Hippocampal formation (tissue), 2 donors: ENCODE measurements at regions not wholly inside any gene's neighbourhood (a gene's known extent, or its start where the extent isn't known, plus 50 kb on each side); places are given as distances from the start of the nearest gene placed in this dataset.

Experiments used
- DNase-seq, 2 donors: peaks; one replicate each; lab custom pipeline; 2025; lab: John Stamatoyannopoulos, UW

DNA sequence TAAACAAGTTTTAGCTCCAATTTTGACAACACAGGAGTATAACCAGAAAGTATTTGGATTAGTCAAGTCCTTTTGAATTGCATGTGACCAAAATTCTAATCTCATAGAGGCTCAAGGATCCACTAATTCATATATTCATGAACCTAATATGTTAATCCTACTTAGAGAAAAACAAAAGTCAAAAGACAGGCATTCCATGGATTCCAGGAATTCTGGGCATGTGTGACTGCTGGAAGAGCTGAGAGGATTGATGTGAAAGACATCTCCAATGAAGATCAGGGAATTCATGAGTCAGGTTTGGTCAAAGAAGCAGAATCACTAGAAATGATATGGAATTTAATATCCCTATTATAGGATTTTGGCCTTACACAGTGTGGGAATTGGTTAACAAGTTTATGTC is 1494.6 kb upstream of the DDX18 start:
- no peak for DNase-seq

DNA sequence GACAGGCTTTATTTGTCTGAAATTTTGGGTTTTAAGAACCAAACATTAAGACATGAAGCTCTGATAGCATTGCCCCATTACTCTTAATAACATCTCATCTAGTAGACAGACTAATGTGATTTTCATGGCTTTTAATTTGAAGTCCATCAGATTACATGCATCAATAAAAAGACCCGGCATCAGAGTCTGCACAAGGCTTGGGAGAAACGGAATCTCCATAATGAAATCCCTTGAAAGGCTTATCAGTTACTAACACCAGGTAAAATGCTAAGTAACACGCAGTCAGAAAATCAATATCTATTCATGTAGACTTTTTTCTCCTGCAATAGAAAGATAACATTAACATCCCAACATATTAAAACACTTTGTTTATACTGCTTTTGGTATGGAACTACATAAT is 1485.2 kb upstream of the DDX18 start:
- no peak for DNase-seq

DNA sequence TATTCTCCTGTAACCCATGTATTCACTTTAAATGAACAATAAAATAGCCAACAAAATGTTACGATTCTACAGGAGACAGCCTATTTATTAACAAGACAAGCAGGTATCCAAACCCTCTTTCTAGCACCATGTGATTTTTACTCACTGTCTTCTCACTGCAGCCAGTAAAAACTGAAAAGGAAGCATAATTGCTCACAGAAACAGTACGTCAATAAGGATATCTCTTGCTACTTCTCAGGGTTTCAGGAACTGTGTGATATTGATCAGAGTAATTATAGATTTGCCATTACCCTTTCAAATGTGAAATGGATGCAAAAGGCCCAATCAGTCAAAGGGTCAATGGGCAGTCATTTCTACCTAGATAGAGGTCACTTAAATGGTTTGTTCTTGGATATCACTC is 1473.8 kb upstream of the DDX18 start:
- DNase-seq, result no peak

DNA sequence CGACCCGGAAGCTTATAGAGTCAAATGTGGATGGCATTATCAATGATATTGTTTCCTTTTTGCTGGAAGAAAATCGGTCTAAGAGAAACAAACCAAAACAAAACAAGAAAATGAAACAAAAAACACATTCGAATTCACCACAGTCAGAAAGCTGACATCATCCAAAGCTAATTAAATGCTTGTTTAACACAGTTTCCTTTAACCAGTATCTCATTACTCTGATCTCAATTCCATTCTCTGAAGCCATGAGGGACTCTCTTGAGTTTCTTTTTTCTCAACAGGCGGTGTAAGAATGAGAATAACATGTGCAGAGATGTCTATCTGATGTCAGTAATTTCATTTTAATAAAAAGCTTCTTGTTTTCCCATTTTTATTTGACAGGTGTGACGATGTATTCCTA is 1448.3 kb upstream of the DDX18 start:
- no peak for DNase-seq

DNA sequence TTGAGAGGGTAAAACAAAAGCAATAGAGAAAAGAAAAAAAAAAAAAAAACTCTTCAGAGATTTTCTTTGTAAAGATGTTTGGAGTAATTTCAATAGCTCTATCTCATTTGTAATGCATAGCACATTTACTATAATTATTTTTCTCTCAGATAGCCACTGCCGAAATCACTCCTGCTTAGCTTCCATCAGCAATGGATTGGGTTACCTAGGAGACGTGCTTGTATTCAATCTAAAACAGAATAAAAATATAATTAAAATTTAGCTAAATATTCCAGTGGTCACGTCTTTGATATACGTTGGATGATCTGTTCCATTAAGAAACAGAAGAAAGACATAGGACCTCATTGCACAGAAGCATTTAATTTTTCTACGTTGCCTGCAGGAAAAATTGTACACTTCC is 1435.7 kb upstream of the DDX18 start:
- no peak for DNase-seq

DNA sequence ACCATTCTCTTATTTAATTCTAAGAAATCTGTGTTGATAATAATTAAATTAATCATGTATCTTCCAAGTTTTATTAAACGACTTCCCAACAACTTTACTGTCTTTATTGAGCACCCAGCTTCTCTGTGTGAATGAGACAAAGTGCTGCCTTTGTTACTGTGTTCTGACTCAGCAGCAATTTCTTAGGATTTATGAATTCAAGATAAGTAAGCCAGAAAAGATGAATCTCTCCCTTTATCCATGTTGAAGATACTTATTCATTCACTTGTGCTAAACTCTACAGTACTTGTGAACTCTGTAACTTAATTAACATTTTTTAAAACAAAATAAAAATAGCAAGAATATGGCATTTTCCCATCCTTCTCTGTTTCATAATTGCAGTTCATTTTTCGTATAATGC is 1403.3 kb upstream of the DDX18 start:
- DNase-seq, result no peak

DNA sequence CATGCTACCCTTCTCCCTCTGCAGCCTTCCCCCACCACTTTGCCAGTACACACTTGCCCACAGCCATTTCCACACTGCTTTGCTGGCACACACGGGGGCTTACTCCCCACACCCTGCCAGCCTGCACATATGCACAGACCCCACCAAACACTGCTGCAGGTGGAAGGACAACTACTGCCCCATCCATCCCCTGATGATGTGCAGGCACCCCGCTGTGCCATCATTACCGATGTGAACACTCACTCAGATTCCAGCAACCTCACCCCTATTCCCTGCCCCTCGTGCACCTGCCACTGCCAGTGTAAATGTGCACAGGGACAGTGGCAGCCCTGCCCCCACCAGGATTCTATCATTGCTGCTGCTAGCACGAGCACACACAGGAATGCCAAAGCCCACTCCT is 1400.8 kb upstream of the DDX18 start:
- DNase-seq, result no peak

DNA sequence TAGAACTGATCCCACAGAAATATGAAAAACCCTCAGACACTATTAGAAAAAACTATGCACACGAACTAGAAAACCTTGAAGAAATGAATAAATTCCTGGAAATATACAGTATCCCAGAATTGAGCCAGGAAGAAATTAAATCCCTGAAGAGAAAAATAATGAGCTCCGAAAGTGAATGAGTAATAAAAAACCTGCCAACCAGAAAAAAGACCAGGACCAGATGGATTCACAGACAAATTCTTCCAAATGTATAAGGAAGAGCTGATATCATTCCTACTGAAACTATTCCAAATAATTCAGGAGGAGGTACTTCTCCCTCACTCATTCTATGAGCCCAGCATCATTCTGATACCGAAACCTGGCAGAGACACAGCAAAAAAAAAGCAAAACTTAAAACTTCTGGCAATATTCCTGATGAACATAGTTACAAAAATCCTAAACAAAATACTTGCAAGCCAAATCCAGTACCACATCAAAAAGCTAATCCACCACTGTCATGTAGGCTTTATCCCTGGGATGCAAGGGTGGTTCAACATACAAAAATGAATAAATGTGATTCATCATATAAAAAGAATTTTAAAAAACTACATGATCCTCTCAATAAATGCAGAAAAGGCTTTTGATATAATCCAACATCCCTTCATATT is 1397.6 kb upstream of the DDX18 start:
- DNase-seq, result no peak

DNA sequence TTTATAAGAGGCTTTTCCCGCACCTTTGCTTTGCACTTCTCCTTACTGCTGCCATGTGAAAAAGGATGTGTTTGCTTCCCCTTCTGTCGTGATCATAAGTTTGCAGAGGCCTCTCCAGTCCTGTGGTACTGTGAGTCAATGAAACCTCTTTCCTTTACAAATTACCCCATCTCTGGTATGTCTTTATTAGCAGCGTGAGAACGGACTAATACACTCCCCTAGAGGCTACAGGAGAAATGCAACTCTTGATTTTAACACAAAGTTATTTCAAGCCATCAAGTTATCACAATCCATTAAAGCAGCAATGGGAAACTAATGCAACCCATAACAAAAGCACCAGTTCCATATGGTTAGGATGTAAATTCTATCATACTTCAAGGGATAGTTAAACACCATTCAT is 1378.8 kb upstream of the DDX18 start:
- DNase-seq, result no peak

DNA sequence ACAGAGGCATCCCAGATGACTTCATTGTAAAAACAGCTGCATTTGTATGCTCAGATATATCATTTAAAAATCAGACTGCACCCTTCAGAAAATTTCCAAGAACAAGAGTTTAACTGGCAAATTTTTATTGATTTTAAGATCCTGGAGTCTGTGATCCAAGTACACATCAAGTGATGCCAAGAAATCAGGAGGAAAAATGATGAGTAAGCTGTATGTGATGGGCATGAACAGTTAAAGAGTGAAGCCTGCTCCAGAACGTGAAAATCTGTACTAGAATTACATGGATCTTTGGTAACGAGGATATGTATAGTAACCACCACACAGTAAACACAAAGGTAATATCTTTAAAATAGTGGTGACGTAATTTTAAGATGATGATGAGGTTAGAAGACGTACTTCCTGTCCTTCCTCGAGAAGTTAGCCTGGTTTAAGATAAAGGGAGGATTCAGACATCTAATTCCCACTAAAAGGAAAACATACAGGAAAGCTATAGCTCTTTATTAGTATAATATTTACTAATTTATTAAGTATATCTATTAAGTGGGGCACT is 1374.3 kb upstream of the DDX18 start:
- no peak for DNase-seq

DNA sequence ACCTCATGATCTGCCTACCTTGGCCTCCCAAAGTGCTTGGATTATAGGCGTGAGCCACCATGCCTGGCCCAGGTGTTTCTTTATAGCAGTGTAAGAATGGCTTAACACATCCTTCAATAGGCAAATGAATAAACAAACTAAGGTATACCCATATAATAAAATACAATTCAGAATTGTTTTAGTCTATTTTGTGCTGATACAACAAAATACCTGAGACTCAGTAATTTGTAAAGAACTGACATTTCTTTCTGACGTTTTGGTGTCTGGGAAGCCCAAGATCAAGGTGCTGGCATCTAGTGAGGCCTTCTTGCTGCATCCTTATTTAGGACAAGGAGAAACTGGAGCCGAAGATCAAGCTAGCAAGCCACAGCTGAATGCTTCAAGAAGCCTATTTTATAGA is 1372.1 kb upstream of the DDX18 start:
- no peak for DNase-seq

DNA sequence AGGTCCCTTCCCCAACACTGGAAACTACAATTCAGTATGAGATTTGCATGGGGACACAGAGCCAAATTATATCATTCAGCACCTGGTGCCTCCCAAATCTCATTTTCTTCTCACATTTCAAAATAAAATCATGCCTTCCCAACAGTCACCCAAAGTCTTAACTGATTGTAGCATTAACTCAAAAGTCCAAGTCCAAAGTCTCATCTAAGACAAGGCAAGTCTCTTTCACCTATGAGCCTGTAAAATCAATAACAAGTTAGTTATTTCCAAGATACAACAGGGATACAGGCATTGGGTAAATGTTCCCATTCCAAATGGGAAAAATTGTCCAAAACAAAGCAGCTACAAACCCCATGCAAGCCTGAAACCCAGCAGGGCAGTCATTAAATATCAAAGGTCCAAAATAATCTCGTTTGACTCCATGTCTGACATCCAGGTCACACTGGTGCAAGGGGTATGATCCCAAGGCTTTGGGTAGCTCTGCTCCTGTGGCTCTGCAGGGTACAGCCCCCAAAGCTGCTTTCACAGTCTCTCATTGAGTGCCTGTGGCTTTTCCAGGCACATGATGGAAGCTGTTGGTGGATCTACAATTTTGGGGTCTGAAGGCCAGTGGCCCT is 1370.1 kb upstream of the DDX18 start:
- DNase-seq, result no peak

DNA sequence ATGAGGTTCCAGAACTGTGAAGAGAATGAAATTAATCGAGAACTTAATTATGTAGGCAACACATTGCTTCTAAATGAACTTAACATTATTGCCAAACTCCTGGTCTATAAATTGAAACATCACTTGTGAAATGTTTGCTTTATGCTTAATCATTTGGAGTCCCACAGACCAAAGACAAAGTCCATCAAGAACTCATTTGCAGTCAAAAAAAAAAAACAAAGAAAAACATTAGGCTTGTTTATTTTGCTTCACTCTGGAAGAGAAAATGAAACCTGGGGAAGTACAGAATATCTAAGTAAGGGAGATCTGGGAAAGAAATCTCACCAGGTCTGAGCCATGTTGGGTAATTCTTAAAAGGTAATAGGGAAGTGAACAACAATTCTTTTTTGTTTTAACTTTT is 1363.5 kb upstream of the DDX18 start:
- no peak for DNase-seq

DNA sequence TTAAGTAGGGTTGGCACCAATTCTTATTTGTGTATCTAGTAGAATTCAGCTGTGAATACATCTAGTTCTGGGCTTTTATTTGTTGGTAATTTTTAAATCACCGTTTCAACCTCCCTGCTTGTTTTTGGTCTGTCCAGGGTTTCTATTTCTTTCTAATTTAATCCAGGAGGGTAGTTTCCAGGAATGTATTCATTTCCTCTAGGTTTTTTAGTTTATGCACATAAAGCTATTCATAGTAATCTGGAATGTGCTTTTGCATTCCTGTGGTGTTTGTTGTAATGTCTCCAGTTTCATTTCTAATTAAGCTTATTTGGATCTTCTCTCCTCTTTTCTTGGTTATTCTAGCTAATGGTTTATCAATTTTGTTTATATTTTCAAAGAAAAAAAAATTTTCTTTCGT is 1361.8 kb upstream of the DDX18 start:
- no peak for DNase-seq

DNA sequence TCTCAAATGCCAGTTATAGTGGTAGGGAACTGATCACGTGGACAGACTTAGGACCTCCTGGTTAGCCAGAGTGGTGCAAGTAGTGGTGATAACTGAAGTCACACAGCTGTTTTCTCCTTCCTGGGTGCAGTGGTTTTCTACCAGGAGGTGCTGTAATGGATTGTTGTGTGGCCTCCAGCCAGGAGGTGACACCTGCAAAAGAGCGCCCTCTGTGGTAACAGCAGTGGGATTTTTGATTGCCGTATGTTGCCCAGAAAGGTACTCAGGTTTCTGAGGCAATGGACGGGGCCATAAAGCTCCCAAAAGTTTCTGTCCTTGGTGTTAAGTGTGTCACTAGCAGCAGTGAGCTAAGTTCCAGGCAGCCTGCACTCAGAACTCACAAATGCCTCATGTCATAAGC is 1358.1 kb upstream of the DDX18 start:
- DNase-seq, result no peak

DNA sequence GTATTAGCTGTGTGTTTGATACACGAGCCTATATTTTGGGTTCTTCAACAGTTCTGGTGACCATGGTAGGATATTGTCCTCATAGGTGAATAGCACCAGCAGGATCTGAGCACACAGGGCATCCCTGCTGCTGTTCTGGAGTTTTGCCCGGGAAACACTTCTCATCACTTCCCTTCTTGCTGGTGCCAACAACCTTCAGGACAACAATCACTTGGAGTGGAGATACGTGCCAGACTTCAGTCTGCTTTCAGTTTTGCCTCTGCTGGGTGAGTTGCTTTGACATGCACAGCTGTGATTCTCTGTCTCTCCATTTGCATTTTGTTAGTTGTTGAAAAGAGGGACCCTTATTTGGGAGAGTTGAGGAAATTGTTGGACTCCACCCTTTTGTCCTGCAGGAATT is 1347.2 kb upstream of the DDX18 start:
- DNase-seq, result no peak

DNA sequence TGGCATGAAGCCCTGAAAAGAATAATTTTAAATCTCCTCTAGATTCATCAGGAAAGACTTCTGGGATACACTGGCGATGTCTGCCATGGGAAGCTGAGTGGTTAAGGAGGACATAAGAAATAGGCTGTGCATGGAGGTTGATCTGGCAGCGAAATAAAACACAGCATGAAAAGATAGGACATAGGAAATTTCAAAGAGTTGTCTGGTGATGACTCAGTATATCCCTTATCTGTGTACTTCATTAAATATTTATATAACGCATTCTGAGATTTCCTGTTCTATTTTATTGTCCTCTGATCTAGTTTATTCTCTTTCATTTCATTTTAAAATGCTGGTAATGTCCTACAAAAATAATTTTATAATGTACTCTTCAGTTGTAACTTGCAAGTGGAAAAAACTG is 1337.3 kb upstream of the DDX18 start:
- DNase-seq, result no peak

DNA sequence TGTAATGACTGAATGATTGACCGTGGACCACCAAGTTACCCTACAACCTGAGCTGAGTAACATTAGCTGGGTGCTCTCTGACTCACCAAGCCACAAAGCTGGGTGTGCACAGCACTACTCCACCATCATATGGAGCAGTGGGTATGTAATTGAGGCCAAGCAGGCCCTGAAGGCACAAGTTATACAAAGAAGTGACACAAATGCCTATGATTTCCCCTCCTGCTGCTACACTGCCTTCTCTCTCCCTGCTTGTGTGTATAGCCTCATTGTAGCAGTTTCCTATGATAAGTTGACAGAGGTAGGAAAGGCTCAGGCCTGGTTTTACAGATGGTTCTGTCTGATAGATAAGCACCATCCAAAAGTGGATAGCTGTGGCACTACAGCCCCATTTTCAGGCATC is 1327.2 kb upstream of the DDX18 start:
- DNase-seq, result no peak

DNA sequence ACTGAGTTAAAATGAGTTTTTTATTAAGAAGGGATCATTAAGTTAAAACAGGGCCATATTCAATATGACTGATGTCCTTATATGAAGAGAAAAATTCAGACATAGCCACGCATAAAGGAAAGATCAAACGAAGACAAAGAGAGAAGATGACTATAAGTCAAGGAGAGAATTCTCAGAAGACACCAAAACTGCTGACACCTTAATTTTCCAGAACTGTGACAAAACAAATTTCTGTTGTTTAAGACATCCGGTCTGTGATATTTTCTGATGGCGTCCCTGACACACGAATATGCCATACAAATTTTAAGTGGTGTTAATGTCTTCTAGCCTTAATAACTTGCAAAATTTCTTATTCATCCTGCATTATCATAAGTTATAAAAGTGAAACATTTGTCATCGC is 1325.2 kb upstream of the DDX18 start:
- DNase-seq, result no peak

DNA sequence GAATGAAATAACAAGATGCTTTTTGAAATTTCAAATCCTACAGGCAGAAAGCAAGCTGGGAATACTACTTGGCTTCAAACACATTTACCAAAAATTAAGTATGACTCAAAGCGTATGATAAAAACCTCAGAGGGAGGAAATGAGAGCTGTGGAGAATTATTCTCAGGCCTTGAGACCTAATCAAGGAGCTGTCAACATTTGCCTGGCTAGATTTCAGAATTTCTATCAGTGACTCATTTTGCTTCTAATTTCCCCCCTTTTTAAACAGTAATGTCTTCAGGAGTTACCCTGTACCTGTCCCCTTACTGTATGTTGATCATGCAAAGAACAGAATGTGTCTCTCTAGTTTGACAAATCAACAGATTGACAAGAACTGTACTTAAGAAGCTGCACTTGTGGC is 1324.5 kb upstream of the DDX18 start:
- no peak for DNase-seq

DNA sequence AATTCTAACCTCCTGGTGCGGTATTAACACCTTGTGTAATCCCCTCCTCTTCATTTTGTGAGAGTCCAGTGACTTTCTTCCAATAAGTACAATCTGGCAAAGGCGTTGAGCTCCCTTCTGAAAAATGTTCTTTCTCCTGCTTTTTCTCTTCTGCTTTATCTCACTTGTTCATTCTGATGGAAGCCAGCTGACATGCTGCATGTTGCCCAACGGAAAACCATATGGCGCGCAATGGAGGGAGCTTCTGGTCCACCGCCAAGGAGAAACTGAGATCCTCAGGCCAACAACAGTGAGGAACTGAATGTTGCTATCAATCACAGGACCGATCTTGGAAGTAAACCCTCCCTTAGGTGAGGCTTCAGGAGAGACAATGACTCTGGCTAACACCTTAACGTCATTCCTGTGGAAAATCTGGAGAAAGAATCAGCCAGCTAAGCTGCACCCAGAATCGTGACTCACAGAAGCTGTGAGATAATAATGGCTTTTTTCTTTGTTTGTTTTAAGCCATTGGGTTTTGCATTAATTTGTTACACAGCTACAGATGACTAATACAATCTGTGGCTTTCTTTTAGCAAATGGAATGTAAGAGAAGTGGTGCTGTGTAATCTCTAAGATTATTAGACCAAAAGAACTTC is 1323.9 kb upstream of the DDX18 start:
- no peak for DNase-seq

DNA sequence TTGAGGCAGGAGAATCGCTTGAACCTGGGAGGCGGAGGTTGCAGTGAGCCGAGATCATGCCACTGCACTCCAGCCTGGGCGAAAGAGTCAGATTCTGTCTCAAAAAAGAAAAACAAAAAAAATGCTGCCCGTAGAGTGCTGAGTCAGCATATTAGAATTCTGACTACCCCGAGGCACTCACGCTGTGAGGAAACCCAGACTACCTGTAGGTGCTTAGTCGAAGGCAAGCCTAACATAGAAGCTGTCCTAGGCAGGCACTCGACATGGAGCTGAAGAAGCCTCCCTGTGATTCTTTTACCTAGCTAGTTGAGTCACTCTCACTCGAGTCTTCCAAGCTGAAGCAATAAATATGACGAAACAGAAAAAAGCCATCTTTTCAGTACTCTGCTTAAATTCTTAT is 1323.2 kb upstream of the DDX18 start:
- no peak for DNase-seq

DNA sequence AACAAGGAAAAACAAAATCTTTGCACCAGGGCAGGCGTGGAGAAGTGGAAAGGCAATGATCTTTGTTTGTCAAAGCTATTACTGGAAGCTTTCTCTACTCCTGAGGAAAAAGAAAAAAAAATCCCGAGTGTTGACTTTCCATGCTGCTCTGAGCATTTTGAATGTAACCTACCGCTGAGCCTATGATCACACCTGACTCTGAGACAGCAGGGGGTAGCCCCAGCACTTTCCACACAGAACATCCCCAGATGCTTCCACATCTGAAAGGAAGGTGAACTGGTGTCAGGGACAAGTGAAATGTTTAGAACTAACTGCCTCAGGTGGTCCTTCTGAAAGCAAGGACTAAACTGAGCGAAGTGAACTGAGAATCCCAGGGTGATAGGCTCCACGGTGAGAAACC is 1315.1 kb upstream of the DDX18 start:
- no peak for DNase-seq
